ACC112 (cell line): ENCODE measurements at regions not wholly inside any gene's neighbourhood (a gene's known extent, or its start where the extent isn't known, plus 50 kb on each side); places are given as distances from the start of the nearest gene placed in this dataset.

ENCODE experiments used
- H2AFZ ChIP-seq: fragments of 200-600 bp; sonication (generic); one replicate; pipeline ENCODE4 v1.6.0; 2017; ENCODE audit warnings: antibody characterized with exemption, low read length; ENCODE audit not compliant: unreplicated experiment
- H3K27ac ChIP-seq: fragments of 200-600 bp; sonication (generic); 2 replicates; pipeline ENCODE4 v1.5.1; 2014; ENCODE audit warnings: low read depth, mild to moderate bottlenecking, antibody characterized with exemption, low read length, moderate library complexity
- H3K27me3 ChIP-seq: fragments of 200-600 bp; sonication (generic); 2 replicates; pipeline ENCODE4 v1.6.1; 2014; ENCODE audit warnings: mild to moderate bottlenecking, antibody characterized with exemption, low read length, moderate library complexity, mixed read lengths; ENCODE audit not compliant: insufficient read depth
- H3K36me3 ChIP-seq: fragments of 200-600 bp; sonication (generic); 2 replicates; pipeline ENCODE4 v1.6.1; 2016; ENCODE audit warnings: mild to moderate bottlenecking, antibody characterized with exemption, low read length, moderate library complexity, mixed read lengths; ENCODE audit not compliant: insufficient read depth
- H3K4me1 ChIP-seq: fragments of 200-600 bp; sonication (generic); one replicate; pipeline ENCODE4 v1.6.1; 2016; ENCODE audit warnings: low read length, mixed read lengths; ENCODE audit not compliant: insufficient read depth, unreplicated experiment, control insufficient read depth
- H3K4me3 ChIP-seq: fragments of 200-600 bp; sonication (generic); 2 replicates; pipeline ENCODE4 v1.5.1; 2014; ENCODE audit warnings: mild to moderate bottlenecking, low read depth, low read length
- H3K79me2 ChIP-seq: fragments of 200-600 bp; sonication (generic); one replicate; pipeline ENCODE4 v1.6.0; 2016; ENCODE audit warnings: low read length; ENCODE audit not compliant: control insufficient read depth, unreplicated experiment, insufficient read depth

GRCh38 chr2:195498176-195498575, 158.8 kb upstream of the SLC39A10 start:
- Histone ChIP-seq H3K27ac (no peak overlapping the region), H3K27me3 (no peaks in the 10 kb centered on the region), H3K4me3 (no peak overlapping the region), H3K4me1 (peaks cover 10% of the 10 kb centered on the region), H3K36me3 (no peaks in the 10 kb centered on the region), H2AFZ (no peak overlapping the region), H3K79me2 (no peaks in the 10 kb centered on the region)

GRCh38 chr2:195496991-195497390, 160.0 kb upstream of the SLC39A10 start:
- H3K79me2 ChIP-seq: no peaks in the 10 kb centered on the region
- H3K27ac ChIP-seq: no peak overlapping the region
- H3K36me3 ChIP-seq: no peaks in the 10 kb centered on the region
- H3K27me3 ChIP-seq: no peaks in the 10 kb centered on the region
- no peak overlapping the region for H2AFZ ChIP-seq
- H3K4me1 ChIP-seq: peaks cover 10% of the 10 kb centered on the region
- H3K4me3 ChIP-seq: no peak overlapping the region

DNA sequence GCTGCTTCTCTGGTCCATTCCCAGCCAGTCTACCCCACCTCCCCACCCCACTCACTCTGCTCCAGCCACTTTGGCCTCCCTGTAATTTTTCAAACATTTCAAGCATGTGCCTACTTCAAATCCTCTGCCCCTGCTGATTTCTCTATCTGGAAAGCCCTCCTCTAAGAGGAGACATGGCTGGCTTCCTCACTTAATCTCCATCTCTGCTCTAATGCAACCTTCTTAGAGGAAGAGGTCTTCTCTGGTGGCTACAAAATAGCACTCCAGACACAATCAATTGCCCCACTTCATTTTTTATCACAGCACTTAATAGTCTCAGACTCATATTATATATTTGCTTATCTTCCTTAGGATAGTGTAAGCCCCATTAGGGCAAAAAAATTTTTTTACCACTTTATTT, 161.1 kb upstream of the SLC39A10 start:
- H3K4me1 ChIP-seq: peaks cover 10% of the 10 kb centered on the region
- H3K36me3 ChIP-seq: no peaks in the 10 kb centered on the region
- no peak overlapping the region for H3K4me3 ChIP-seq

DNA sequence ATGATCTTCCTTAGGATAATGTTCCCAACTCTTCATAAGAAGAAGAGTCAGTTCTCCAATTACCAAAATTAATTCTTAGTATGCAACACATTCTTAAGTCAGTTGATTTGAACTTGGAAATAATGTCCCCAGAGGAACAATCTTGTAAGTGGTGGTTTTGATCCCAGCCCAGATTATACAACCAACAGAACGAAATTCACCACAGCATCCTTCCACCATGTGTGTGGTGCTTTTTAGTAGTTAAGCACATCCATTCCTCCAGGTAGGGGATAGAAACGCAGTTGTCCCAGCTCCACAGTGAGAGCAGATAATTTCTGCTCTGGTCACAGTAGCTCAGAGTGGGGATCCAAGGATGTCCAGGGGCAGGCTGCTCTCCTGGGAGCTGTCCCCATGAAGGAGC, 161.7 kb upstream of the SLC39A10 start:
- Histone ChIP-seq H2AFZ (no peak overlapping the region), H3K27ac (no peak overlapping the region)

More for the DNA sequence above, 161.1 kb upstream of the SLC39A10 start:
- Histone ChIP-seq H3K27ac (no peak overlapping the region), H3K27me3 (no peaks in the 10 kb centered on the region), H3K79me2 (no peaks in the 10 kb centered on the region), H2AFZ (no peak overlapping the region)

DNA sequence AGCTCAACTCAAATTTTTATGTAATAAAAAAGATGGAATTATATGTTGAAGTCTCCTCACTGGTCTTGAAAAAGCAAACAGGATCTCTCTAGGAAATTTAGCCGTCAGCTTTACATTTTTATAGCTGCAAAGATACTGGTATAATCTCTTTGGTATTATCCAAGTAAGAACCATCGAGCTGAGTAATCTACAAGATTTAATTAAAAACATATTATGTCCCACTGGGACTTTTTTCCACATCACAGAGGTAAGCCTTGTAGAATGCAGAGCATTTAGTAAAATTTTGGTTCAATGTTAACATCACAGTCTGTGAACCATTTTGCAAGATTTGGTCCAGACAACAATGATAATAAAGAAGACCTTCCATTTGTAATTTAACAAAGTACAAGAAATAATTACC, 162.6 kb upstream of the SLC39A10 start:
- H3K79me2 ChIP-seq: no peaks in the 10 kb centered on the region
- H3K4me1 ChIP-seq: peaks cover 7% of the 10 kb centered on the region
- H3K4me3 ChIP-seq: no peak overlapping the region
- H2AFZ ChIP-seq: no peak overlapping the region
- H3K27me3 ChIP-seq: no peaks in the 10 kb centered on the region
- H3K27ac ChIP-seq: no peak overlapping the region
- H3K36me3 ChIP-seq: no peaks in the 10 kb centered on the region

More for the DNA sequence above, 161.7 kb upstream of the SLC39A10 start:
- Histone ChIP-seq H3K27me3 (no peaks in the 10 kb centered on the region), H3K4me3 (no peak overlapping the region), H3K4me1 (peaks cover 10% of the 10 kb centered on the region), H3K36me3 (no peaks in the 10 kb centered on the region), H3K79me2 (no peaks in the 10 kb centered on the region)

GRCh38 chr2:195493416-195493815, 163.6 kb upstream of the SLC39A10 start:
- Histone ChIP-seq H3K4me1 (no peaks in the 10 kb centered on the region), H3K4me3 (no peak overlapping the region), H3K27ac (no peak overlapping the region), H2AFZ (no peak overlapping the region), H3K27me3 (no peaks in the 10 kb centered on the region), H3K36me3 (no peaks in the 10 kb centered on the region), H3K79me2 (no peaks in the 10 kb centered on the region)

DNA sequence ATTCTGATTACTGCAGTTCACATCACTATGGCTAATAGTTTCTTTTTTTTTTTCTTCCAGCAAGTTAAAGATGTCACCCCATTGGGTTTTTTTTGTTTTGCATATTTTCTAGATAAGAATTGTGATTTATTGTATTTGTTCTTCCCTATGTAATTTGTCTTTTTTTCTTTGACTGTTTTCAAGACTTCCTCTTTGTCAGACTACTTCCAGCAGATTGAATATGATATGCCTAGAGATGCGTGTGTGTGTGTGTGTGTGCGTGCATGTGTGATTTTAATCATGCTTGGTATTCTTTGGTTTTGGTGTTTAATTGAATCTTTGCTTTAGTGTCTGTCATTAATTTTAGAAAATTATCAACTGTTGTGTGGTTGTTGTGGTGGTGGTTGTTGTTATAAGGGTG, 166.7 kb upstream of the SLC39A10 start:
- Histone ChIP-seq H3K36me3 (no peaks in the 10 kb centered on the region), H3K79me2 (no peaks in the 10 kb centered on the region), H3K27me3 (no peaks in the 10 kb centered on the region), H3K27ac (no peak overlapping the region), H3K4me1 (peaks cover 20% of the 10 kb centered on the region), H3K4me3 (no peak overlapping the region), H2AFZ (no peak overlapping the region)

DNA sequence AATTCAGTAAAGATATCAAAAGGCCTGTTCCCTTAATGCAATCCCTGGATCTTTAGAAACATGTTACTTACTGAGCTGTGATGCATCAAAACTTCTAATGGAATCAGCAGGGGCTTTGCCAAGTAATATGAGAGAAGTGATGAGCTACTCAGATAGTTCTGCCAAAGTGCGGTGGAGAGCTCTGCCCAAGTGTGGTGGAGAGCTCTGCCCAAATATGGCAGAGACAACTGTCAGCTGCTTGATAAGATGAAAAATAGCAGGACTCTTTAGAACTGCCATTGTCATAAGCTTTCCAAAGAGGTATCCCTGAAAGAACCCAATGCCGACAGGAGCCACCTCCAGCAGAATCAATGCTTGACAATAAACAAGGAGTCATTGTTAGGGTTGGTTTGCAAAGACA, 167.9 kb upstream of the SLC39A10 start:
- no peaks in the 10 kb centered on the region for H3K27me3 ChIP-seq
- H3K27ac ChIP-seq: no peak overlapping the region
- H3K79me2 ChIP-seq: no peaks in the 10 kb centered on the region
- no peaks in the 10 kb centered on the region for H3K36me3 ChIP-seq
- peaks cover 20% of the 10 kb centered on the region for H3K4me1 ChIP-seq
- H2AFZ ChIP-seq: no peak overlapping the region
- no peak overlapping the region for H3K4me3 ChIP-seq

- Histone ChIP-seq H3K27ac (no peak overlapping the region), H3K4me3 (no peak overlapping the region), H2AFZ (no peak overlapping the region), H3K79me2 (no peaks in the 10 kb centered on the region), H3K4me1 (peaks cover 20% of the 10 kb centered on the region), H3K36me3 (no peaks in the 10 kb centered on the region), H3K27me3 (no peaks in the 10 kb centered on the region)
Measured at GRCh38 chr2:195488567-195488966, 168.5 kb upstream of the SLC39A10 start.

DNA sequence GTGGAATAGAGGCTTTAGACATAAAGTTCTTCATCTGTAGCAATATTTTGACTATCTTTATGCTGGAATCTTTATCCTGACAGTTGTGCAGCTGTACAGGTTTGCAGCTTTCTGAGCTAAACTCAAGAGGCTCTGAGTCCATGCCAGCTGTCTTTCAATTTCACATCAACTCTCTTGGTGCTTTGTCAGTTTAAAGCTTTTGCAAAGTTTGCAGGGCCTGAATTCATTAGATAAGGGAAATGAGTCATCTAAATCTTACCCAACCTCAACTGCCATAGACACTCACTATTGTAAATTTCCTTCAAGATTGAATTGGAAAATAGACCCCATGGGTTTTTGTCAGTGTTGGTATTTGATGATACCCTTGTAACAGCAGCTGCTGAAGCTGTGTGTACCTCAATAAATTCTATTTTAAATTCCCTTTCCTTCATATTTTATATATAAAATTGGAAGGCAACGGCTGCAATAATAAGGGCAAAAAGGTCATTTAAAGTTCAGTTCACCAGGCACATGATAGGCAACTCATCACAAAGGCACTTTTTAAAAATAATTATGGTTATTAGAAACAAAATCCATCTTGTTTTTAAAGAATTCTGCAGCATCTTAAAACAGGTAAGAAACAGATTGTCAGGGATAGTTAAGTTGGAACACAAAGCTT, 169.9 kb upstream of the SLC39A10 start:
- H3K4me1 ChIP-seq: peaks cover 20% of the 10 kb centered on the region
- no peak overlapping the region for H2AFZ ChIP-seq
- H3K36me3 ChIP-seq: no peaks in the 10 kb centered on the region
- peak overlapping the region; percentile 24 for H3K27ac ChIP-seq
- no peaks in the 10 kb centered on the region for H3K79me2 ChIP-seq
- H3K4me3 ChIP-seq: no peak overlapping the region
- no peaks in the 10 kb centered on the region for H3K27me3 ChIP-seq

DNA sequence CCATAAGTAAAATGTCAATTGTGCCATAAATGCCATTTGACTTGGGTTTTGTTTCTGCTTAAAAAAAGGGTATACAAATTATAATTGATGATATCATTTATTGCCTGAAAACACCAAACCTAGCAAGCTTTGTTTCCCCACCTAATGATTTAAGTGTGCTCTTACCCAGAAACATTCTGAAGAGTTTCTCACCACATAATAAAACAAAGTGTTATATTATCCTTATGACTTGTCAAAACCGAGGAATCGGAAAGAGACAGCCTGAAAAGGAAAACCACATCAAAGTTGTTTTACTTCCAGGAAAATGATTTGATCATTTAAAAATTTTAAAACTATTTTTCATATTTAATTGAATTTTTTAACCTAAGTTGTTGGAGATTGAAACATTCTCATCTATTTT, 170.5 kb upstream of the SLC39A10 start:
- peaks cover 20% of the 10 kb centered on the region for H3K4me1 ChIP-seq
- H3K79me2 ChIP-seq: no peaks in the 10 kb centered on the region
- H3K36me3 ChIP-seq: no peaks in the 10 kb centered on the region
- H3K4me3 ChIP-seq: no peak overlapping the region
- no peak overlapping the region for H2AFZ ChIP-seq
- H3K27ac ChIP-seq: peak overlapping the region; percentile 20; the same call in 1 of the 2 replicates
- no peaks in the 10 kb centered on the region for H3K27me3 ChIP-seq
